ENCODE measurements at regions not wholly inside any gene's neighbourhood (a gene's known extent, or its start where the extent isn't known, plus 50 kb on each side); places are given as distances from the start of the nearest gene placed in this dataset.

DNA sequence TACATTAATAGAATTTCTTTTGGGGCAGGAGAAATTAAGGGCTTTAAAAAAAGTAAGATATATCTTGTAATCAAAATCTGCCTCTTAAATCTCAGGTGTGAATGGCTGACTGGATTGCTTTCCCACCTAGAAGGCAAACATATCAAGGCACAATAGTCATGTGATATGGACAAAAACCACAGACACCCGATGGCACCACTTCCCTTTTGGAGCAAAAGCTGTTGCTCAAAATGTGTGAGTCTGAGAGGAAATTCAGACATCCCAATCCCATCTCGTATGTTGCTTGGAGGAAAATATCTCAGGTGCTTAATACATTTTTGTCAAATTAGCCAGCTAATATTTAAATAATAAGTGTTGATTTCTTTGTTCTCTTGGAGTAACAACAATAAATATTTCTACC lies 120.7 kb downstream of the KCNF1 start:
- Histone ChIP-seq H4K20me1 (ENCODE audit: control insufficient read depth, insufficient read depth, insufficient read length) (no peaks in the 10 kb centered on the region), H4K5ac (ENCODE audit: insufficient read length, low read depth, low read length) (no peak overlapping the region), H3K14ac (ENCODE audit: insufficient read depth, low read length) (no peak overlapping the region), H2BK15ac (ENCODE audit: low read depth, low read length) (no peak overlapping the region), H2AK5ac (ENCODE audit: insufficient read length, low read length) (no peak overlapping the region), H2BK120ac (ENCODE audit: low read depth, low read length, poor library complexity, severe bottlenecking) (no peak overlapping the region), H3K56ac (ENCODE audit: insufficient read length, low read depth, low read length) (no peak overlapping the region), H2BK5ac (ENCODE audit: insufficient read length, low read length) (no peak overlapping the region), H3K27ac (ENCODE audit: insufficient read length, low read depth, low read length) (no peak overlapping the region), H2AFZ (ENCODE audit: low read length) (no peak overlapping the region), H3K18ac (ENCODE audit: insufficient read length, low read depth, low read length) (no peak overlapping the region), H3K79me2 (ENCODE audit: insufficient read depth, low read length) (no peaks in the 10 kb centered on the region), H4K91ac (ENCODE audit: insufficient read length, low read depth, low read length) (no peak overlapping the region), H3T11ph (ENCODE audit: low read length) (no peak overlapping the region), H3K9me3 (ENCODE audit: control insufficient read depth, low read depth, low read length) (no peaks in the 10 kb centered on the region), H3K79me1 (ENCODE audit: insufficient read depth, low read depth, low read length, poor library complexity, severe bottlenecking) (no peaks in the 10 kb centered on the region), H3K23ac (ENCODE audit: insufficient read length, low read depth, low read length) (no peak overlapping the region), H3K4ac (ENCODE audit: low read depth, low read length) (no peak overlapping the region), H2BK20ac (ENCODE audit: low read depth, low read length, poor library complexity, severe bottlenecking) (no peak overlapping the region), H4K8ac (replicated peaks; ENCODE audit: insufficient read length, low read depth, low read length) (no peak overlapping the region), H3K4me1 (ENCODE audit: insufficient read depth, low read length) (no peaks in the 10 kb centered on the region; the same call in 1 of the 2 replicates), H3K27me3 (ENCODE audit: insufficient read depth, low read length) (no peaks in the 10 kb centered on the region), H3K23me2 (ENCODE audit: insufficient read length, low read depth, low read length, poor library complexity, severe bottlenecking) (no peaks in the 10 kb centered on the region), H2BK12ac (ENCODE audit: insufficient read length, low read depth, low read length) (no peak overlapping the region), H3K4me2 (ENCODE audit: insufficient read depth, insufficient read length, low read length) (no peak overlapping the region), H3K9ac (ENCODE audit: extremely low read depth, insufficient read length, low read length) (no peak overlapping the region)
- no peak overlapping the region for H3K27ac Mint-ChIP-seq
- peaks cover 5% of the 10 kb centered on the region; the same call in 1 of the 2 replicates for H3K27me3 Mint-ChIP-seq (ENCODE audit: low read depth)
- H3K4me1 Mint-ChIP-seq, result peaks cover 4 to 6% of the 10 kb centered on the region in 2 experiments; a peak in 2 of 4 replicates
- TF ChIP-seq, protein P1, sequence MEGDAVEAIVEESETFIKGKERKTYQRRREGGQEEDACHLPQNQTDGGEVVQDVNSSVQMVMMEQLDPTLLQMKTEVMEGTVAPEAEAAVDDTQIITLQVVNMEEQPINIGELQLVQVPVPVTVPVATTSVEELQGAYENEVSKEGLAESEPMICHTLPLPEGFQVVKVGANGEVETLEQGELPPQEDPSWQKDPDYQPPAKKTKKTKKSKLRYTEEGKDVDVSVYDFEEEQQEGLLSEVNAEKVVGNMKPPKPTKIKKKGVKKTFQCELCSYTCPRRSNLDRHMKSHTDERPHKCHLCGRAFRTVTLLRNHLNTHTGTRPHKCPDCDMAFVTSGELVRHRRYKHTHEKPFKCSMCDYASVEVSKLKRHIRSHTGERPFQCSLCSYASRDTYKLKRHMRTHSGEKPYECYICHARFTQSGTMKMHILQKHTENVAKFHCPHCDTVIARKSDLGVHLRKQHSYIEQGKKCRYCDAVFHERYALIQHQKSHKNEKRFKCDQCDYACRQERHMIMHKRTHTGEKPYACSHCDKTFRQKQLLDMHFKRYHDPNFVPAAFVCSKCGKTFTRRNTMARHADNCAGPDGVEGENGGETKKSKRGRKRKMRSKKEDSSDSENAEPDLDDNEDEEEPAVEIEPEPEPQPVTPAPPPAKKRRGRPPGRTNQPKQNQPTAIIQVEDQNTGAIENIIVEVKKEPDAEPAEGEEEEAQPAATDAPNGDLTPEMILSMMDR (conservative IDR thresholded peaks at IDR 0.05), result no peak
- peaks cover 22 to 28% of the 10 kb centered on the region in 2 experiments for H3K9me3 Mint-ChIP-seq
- no CpG with 5 or more reads among the region's 2 CpGs for WGBS (ENCODE audit: extremely low coverage, insufficient read length, low lambda C conversion rate)
- H3K36me3 Mint-ChIP-seq (ENCODE audit: insufficient read depth in 1 of 3, low read depth in 3 of 3), result peaks cover 2 to 24% (median 7%) of the 10 kb centered on the region in 3 experiments; a peak in 6 of 7 replicates
- H3K4me3 Mint-ChIP-seq, result no peak overlapping the region
- no peak for DNase-seq
